HPDE6-E6E7 (cell line): ENCODE measurements at regions not wholly inside any gene's neighbourhood (a gene's known extent, or its start where the extent isn't known, plus 50 kb on each side); places are given as distances from the start of the nearest gene placed in this dataset.
A peak's percentile ranks its signal among the peaks of the same experiment; 100 is the strongest.
"Not testable (repeated sequence)": the region's sequence is repeated elsewhere in the genome, so short reads cannot be mapped to it uniquely, and the experiment has no call there.

ENCODE experiments used
- DNase-seq: peaks from one replicate; pipeline ENCODE4 v3.0.0; 2011; ENCODE audit warnings: missing footprints; ENCODE audit errors: extremely low spot score

DNA sequence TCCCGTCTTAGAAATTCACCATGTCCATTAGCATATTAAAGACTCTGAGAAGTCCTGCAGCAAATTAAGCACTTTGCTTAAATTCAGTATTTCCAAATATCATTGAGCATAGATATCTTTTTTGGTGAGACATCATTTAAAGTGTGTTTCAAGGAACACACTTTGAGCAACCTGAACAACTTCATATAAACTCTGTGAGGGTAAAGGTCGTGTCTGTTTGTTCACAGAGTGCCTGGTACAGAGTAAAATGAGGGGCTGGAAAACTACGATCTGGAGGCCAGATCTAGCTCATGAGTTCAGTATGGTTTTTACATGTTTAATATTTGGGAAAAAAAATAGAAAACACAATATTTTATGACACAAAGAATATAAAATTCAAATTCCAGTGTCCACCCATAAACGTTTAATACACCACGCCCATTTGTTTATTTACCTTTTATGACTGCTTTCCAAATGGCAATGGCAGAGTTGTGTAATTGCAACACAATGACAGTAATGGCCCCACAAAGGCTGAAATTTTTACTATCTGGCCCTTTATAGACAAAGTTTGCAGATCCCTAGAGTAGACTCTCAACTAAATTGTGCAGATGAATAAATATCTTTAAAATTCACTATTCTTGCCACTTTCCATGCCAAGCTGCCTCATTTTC, 67.4 kb downstream of the SNTN start:
- no peak for DNase-seq

DNA sequence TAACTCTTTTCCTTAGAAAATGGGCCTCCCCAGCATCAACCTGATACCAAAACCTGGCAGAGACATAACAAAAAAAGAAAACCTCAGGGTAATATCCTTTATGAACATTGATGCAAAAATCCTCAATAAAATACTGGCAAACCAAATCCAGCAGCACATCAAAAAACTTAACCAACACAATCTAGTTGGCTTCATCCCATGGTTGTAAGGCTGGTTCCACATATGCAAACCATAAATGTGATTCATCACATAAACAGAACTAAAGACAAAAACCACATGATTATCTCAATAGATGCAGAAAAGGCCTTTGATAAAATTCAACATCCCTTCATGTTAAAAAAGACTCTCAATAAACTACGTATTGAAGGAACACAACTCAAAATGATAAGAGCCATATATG, 68.5 kb downstream of the SNTN start:
- DNase-seq = not testable (repeated sequence)

DNA sequence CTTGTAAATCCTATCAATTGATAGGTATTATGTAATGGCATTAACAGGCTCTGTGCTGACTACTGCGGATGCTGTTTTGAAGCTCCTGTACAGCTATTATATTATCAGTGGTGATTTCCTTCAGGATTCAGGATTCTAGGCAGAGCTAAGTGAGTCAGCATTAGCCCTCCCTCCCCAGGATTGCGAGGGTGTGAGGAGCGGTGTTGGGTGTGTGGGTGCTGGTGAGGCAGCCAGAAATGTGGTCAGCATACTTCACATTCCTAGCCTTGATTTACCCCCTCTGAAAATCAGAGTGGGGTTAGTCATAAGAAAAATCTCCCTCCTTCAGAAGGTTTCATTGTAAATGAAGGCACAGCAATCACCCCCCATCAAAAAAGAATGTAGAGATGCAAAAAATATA, 72.5 kb downstream of the SNTN start:
- DNase-seq = peak; percentile 47

DNA sequence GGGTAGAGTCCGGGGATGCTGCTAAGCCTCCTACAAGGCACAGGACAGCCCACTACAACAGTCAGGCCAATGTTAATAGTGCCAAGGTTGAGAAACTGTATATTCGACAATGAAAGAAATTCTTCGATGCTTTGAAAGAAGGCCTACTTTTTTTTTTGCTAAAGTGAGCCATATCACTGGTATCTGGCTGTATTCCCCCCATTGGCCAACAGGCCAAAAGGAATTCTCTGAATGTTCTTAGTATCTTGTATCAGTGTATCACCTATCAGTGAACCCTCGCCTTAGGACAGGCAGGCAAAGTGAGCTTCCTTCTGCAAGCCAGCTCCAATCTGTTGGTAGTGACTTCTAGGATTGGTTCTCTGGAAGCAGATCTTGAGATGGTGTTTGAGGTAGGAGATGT, 74.2 kb downstream of the SNTN start:
- DNase-seq = no peak

DNA sequence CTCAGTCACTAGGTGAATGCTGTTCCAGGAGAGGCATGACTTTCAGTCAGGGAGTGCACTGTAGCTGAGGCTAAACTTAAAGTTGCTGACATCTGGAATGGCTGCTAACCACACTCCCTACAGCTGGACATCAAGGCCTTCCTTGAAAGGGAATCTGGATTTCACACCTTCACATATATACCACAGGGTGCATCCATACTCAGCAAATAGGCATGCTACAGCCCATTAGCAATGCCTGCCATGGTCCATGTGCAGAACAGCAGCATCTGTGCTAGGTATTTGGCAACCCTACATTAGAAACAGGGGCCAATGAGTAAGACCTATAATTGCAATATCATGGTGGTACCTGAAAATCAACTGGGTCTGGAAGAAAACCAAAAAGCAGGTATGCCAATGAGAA, 74.8 kb downstream of the SNTN start:
- no peak for DNase-seq

DNA sequence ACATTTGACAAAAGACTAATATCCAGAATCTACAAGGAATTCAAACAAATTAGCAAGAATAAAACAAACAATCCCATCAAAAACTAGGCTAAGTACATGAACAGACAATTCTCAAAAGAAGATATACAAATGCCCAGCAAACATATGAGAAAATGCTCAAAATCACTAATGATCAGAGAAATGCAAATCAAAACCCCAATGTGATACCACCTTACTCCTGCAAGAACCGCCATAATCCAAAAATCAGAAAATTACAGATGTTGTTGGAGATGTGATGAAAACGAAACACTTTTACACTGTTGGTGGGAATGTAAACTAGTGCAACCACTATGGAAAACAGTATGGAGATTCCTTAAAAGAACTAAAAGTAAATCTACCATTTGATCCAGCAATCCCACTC, 79.4 kb downstream of the SNTN start:
- DNase-seq = no peak

DNA sequence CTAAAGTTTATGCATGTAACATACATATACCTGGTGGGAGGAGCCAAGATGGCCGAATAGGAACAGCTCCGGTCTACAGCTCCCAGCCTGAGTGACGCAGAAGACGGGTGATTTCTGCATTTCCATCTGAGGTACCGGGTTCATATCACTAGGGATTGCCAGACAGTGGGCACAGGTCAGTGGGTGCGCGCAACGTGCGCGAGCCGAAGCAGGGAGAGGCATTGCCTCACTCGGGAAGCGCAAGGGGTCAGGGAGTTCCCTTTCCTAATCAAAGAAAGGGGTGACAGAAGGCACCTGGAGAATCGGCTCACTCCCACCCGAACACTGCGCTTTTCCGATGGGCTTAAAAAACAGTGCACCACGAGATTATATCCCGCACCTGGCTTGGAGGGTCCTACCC, 80.8 kb downstream of the SNTN start:
- not testable (repeated sequence) for DNase-seq

DNA sequence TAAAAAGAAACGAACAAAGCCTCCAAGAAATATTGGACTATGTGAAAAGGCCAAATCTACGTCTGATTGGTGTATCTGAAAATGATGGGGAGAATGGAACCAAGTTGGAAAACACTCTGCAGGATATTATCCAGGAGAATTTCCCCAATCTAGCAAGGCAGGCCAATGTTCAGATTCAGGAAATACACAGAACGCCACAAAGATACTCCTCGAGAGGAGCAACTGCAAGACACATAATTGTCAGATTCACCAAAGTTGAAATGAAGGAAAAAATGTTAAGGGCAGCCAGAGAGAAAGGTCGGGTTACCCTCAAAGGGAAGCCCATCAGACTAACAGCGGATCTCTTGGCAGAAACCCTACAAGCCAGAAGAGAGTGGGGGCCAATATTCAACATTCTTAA, 82.2 kb downstream of the SNTN start:
- DNase-seq = not testable (repeated sequence)

DNA sequence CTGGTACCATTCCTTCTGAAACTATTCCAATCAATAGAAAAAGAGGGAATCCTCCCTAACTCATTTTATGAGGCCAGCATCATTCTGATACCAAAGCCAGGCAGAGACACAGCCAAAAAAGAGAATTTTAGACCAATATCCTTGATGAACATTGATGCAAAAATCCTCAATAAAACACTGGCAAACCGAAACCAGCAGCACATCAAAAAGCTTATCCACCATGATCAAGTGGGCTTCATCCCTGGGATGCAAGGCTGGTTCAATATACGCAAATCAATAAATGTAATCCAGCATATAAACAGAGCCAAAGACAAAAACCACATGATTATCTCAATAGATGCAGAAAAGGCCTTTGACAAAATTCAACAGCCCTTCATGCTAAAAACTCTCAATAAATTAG, 82.3 kb upstream of the C3orf49 start:
- DNase-seq = not testable (repeated sequence)

DNA sequence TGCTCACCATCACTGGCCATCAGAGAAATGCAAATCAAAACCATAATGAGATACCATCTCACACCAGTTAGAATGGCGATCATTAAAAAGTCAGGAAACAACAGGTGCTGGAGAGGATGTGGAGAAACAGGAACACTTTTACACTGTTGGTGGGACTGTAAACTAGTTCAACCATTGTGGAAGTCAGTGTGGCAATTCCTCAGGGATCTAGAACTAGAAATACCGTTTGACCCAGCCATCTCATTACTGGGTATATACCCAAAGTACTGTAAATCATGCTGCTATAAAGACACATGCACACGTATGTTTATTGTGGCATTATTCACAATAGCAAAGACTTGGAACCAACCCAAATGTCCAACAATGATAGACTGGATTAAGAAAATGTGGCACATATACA, 80.5 kb upstream of the C3orf49 start:
- not testable (repeated sequence) for DNase-seq

DNA sequence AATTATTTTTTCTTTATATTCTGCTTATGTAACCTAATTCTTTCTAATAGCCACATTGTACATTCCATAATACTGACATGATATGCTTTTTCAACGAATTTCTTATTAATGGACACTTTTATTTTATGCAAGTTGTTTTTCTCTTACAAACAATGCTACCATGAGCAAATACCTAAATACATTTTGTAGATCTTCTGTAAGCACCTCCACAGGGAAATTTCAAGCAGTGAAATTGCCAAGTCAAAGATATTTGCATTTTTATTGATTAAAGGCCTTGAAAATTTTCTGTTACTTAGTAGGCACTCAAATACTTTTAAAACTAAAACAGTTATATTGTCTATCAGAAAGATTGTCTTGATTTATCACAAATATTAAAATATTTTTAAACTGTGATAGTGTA, 79.6 kb upstream of the C3orf49 start:
- no peak for DNase-seq

DNA sequence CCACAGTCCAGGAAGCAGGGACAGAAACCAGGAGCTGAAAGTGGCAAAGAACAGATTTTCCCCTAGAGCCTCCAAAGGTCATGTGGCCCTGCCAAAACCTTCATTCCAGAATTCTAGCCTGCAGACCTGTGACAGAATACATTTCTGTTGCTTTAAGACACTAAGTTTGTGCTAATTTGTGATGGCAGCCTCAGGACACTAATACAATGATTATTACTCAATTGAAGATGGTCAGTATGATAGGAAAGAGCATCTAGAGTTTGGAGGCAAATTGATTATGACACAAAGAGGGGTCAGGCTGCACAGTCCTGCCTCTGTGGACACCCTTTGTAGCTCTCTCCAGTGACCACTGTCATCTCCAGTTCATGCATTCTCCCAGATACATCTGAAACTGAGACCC, 79.0 kb upstream of the C3orf49 start:
- DNase-seq = no peak

DNA sequence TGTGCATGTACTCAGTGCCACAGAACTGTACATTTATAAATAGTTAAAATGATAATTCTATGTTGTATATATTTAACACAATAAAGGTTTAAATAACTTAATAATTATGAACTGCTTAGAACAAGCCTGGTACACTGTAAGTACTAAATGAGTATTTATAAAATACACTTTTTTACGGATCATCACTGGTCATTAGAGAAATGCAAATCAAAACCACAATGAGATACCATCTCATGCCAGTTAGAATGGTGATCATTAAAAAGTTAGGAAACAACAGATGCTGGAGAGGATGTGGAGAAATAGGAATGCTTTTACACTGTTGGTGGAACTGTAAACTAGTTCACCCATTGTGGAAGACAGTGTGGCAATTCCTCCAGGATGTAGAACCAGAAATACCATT, 74.4 kb upstream of the C3orf49 start:
- DNase-seq = not testable (repeated sequence)

DNA sequence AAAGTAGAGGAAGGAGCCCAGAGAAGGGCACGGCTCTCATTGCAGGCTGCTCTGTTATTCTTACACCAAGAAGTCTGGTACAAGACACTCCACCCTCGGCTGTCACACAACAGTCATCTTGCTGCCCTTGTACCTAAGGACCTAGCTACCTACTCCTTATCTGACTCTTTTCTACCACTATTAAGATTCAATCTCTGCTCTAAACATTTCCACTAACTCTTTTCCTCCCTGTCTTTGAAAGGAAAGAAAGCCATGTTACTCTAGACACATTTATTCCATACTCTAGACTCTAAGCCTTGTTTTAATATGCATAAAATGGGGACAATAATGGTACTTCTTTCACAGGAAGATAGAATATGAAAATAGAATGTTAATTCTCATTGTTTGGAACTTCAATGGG, 73.3 kb upstream of the C3orf49 start:
- DNase-seq = no peak

DNA sequence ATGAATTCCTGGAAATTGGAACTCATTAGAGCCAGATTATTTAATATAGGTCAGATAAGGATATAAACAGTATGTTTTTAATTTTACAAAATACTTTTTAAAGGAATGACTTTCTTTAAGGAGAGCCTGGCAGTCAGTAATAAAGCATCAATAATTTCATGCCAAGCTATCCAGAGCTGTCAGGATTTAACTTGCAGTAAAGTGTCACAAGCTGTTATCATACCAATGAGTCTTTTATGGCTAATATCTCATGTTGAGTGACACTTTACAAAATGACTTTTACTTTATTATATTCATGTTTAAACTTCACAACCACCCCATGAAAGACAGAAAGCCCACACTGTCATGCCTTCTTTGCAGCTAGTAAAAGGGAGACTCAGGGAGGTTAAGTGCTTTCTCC, 72.9 kb upstream of the C3orf49 start:
- DNase-seq = no peak

DNA sequence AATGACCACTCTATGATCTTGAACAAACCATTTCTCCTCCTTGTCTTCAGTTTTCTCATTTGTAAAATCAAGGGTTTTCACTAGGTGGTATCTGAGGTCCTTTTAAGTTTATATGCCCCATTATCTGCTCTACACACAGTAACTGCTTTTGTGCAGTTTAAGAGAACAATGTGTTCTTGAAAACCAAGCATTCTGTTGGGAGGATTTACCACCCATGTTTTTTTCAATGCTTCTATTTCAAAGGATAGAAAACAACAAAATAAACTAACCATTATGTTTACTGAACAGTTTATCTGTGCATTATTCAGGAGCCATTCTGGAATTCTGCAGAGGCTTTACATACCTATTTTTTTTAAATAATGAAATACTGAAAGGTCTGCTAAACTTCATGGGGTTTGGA, 67.6 kb upstream of the C3orf49 start:
- DNase-seq = no peak

DNA sequence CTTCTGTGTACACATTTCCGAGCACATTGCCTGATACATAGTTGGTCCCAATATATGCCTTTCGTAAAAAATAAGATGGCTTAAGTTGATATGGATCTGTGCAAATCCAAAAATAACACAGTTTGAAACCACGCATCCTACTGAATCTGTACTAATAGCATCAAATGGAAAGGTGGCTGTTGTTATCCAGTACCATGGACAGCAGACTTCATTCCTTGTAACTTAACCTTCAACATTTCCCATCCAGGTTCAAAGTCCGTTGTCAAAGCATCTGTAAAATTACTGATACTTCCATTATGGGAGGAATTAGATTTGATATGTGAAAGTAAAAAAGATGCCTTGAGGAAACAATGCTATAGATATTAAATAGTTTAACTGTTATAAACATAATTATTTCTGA, 65.5 kb upstream of the C3orf49 start:
- DNase-seq = no peak

DNA sequence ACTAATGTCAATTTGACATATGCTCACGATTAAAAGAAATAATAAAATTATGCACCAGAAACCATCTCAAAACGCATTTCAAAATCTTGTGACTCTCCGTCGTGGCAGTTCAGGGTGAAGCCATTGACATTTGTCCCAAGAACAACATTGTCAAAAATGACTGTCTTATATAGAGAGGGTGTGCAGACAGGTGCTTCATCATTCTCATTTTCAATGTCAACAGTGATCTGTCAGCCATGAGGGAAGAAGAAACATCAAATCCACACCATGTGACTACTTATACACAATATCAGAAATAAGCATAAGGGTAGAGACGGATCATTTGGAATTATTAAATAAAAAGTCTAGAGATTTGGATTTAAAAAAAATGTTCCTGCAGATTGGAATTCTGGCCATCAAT, 65.1 kb upstream of the C3orf49 start:
- DNase-seq = no peak

DNA sequence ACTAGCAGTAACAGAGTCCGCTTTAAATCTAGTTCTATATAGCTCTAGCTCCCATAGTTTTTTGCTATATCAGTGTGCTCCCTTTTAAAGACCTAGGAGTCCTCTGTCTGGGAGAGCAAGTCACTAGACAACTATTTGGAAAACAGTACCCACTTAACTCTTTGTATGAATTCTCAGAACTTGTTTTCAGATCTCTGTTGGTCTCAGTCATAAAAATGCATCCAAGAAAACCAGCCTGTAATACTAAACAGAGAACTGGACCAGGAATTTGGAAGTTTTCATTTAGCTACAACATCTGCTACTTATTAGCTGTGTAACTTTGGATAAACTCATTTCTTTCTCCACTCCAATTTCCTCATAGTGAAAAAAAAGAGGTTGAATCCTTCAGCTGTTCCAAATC, 56.9 kb upstream of the C3orf49 start:
- no peak for DNase-seq

DNA sequence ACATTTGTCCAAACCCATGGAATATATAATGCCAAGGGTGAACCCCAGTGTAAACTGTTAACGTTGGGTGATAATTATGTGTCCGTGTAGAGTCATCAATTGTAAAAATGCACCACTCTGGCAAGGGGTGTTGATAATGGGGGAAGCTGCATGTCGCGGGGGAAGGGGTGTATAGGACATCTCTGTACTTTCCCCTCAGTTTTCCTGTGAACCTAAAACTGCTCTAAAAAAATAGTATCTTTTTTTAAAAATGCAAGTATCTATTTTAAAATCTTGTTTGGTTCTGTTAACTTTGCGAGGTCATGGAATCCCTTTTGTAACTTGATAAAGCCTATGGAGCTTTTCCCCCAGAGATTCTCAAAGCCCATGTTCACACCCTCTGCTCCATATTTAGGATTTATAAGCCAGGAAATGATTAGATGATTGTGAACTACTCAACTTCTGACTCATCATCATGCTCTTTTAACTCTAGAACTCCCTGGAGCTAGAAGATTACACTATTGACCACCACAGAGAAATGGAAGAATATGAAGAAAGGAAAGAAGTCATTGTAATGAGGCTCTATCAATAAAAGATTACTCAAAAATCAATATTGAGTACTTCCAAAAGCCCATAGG, 56.1 kb upstream of the C3orf49 start:
- peak; percentile 0 for DNase-seq

DNA sequence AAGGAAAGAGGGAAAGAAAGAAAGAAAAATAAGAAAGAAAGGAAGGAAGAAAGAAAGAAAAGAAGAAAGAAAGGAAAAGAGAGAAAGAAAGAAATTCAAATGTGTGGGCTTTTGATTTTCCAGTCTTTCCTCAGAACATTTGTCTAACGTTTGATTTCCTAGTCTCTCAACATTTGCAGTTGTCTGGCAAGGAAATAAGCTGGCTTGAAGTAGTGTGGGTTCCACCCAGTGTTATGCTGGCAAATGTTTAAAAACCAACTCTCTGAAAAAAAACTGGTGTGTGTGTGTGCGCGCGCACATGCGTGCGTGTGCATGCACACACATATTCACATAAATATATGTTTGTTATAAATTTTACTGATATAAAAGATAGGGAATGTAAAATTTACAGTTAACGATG, 54.6 kb upstream of the C3orf49 start:
- DNase-seq = no peak

DNA sequence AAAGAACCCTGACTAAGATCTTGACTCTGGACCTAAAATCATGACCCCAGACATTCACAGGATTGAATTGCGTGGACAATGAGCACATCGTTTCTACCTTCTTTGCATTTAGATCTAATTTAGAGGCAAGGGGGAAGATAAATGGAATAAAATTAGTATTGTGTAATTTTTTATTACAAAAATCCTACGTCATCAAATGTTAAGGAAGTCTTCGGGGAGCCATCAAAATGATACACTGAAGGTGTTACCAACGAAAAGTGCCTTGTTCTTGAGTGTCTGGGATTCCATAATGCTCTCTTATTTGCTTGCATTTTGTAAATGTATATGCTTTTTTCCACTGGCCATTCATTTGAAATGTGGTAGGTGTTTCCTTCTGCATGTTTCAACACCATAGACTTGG, 52.8 kb upstream of the C3orf49 start:
- DNase-seq = no peak

DNA sequence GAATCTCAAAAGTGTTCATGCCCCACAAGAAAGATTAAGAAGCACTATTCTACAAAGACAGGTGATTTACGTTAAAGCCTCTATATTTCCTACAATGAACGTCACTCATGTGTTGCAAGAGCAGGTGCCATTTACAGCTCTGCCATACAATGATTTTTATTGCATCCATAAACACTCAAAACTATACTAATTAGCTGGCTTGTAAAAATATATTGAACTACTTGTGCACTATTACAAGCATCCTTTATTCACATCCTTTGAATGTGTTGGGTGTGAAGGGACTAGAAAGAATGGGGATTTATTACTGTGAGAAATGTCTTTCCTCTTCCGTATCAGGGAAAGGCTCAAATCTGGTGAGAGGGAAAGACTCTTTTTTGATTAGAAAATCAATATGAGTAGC, 50.7 kb upstream of the C3orf49 start:
- no peak for DNase-seq

DNA sequence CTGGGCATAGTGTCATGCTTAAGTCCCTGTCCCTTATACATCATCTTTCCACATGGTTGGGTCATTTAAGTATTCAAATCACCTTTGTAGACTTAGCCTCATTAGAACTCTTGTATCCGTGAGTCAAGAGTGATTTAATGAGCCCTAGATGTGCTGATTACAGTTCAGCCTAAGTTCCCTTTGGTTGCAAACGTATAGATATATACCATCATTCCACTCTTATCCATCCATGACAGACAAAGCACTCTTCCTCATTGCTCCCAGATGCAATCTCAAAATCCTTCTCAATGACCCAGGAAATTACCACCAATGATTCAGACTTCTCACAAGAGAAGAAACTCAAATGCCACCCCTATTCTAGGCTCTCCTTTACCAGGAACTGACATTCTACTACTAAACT, 50.2 kb upstream of the C3orf49 start:
- no peak for DNase-seq
